Stimulated activated naive CD8-positive, alpha-beta T cell treated with anti-CD3 and anti-CD28 coated beads, Interleukin-15, amount 100 ng/mL, for 72 hours (primary cell): ENCODE measurements at regions not wholly inside any gene's neighbourhood (a gene's known extent, or its start where the extent isn't known, plus 50 kb on each side); places are given as distances from the start of the nearest gene placed in this dataset.

ENCODE experiments used
- ATAC-seq: fragments of 150-1000 bp; cut with Tn5 transposase; 2 replicates; pipeline ENCODE4 v1.10.0; 2021; ENCODE audit warnings: mild to moderate bottlenecking, moderate library complexity
- DNase-seq, 2 donors: peaks; one replicate each; pipeline ENCODE4 v3.0.0; 2021 to 2022
- H3K27ac Mint-ChIP-seq, 2 donors: one replicate each; pipeline ENCODE4 v1.8.0; 2022; ENCODE audit warnings: mild to moderate bottlenecking in 2 of 2, mixed read lengths in 2 of 2, moderate library complexity in 2 of 2
- H3K27me3 Mint-ChIP-seq: one replicate; pipeline ENCODE4 v1.8.0; 2022; ENCODE audit warnings: mixed read lengths
- H3K4me1 Mint-ChIP-seq: one replicate; pipeline ENCODE4 v1.8.0; 2022; ENCODE audit warnings: mild to moderate bottlenecking, mixed read lengths
- H3K4me3 Mint-ChIP-seq, 2 donors: one replicate each; pipeline ENCODE4 v1.8.0; 2022; ENCODE audit warnings: mild to moderate bottlenecking in 2 of 2, mixed read lengths in 2 of 2, moderate library complexity in 1 of 2
- H3K9me3 Mint-ChIP-seq, 2 donors: one replicate each; pipeline ENCODE4 v1.8.0; 2022; ENCODE audit warnings: mixed read lengths in 2 of 2

GRCh38 chr16:47973552-47973951 lies 182.2 kb downstream of the ABCC12 start:
- Mint-ChIP-seq H3K4me1 (no peaks in the 10 kb centered on the region), H3K27ac (no peak overlapping the region), H3K4me3 (no peak overlapping the region), H3K27me3 (peaks cover 10% of the 10 kb centered on the region), H3K9me3 (peaks cover 5 to 12% of the 10 kb centered on the region in 2 donors)
- DNase-seq (no peak), ATAC-seq (no peak)

- H3K4me1 Mint-ChIP-seq: no peaks in the 10 kb centered on the region
- H3K27me3 Mint-ChIP-seq: peaks cover 10% of the 10 kb centered on the region
- H3K27ac Mint-ChIP-seq: no peak overlapping the region
- H3K4me3 Mint-ChIP-seq: no peak overlapping the region
- ATAC-seq (no peak), DNase-seq (no peak)
- H3K9me3 Mint-ChIP-seq: peaks cover 5 to 12% of the 10 kb centered on the region in 2 donors
These were observed 183.4 kb downstream of the ABCC12 start for GRCh38 chr16:47972246-47972985.

- no peak for ATAC-seq
- no peaks in the 10 kb centered on the region for H3K4me1 Mint-ChIP-seq
- H3K9me3 Mint-ChIP-seq: peaks cover 5 to 12% of the 10 kb centered on the region in 2 donors
- no peak for DNase-seq
- H3K4me3 Mint-ChIP-seq: no peak overlapping the region
- no peak overlapping the region for H3K27ac Mint-ChIP-seq
- peaks cover 10% of the 10 kb centered on the region for H3K27me3 Mint-ChIP-seq
These were observed 184.6 kb downstream of the ABCC12 start for GRCh38 chr16:47971225-47971624.

GRCh38 chr16:47970291-47970931 lies 185.4 kb downstream of the ABCC12 start:
- no peak for ATAC-seq
- DNase-seq: no peak
- Mint-ChIP-seq H3K9me3 (peaks cover 5 to 12% of the 10 kb centered on the region in 2 donors), H3K4me1 (no peaks in the 10 kb centered on the region), H3K27me3 (peaks cover 10% of the 10 kb centered on the region), H3K27ac (peak overlapping the region in 1 of 2 donors; percentile 41), H3K4me3 (no peak overlapping the region)

DNA sequence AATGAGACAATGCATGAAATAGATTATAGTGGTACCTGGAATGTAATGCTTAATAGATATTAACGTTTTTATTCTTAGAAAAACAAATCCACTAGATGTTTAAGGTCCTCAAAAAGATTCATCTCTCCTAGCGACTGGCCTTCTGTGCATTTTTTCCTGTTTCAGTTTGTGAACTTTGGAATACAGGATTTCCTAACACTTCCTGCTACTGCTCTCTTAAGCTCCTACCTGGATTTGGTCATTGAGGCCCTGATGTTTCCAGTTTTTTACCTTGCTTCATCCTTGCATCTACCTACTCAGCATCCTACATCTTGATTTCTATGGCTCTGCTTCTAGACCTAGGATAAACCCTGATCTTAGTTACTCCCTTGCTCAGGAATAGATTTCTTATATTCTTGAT lies 188.4 kb downstream of the ABCC12 start:
- Mint-ChIP-seq H3K4me3 (no peak overlapping the region), H3K4me1 (no peaks in the 10 kb centered on the region)
- DNase-seq: no peak

DNA sequence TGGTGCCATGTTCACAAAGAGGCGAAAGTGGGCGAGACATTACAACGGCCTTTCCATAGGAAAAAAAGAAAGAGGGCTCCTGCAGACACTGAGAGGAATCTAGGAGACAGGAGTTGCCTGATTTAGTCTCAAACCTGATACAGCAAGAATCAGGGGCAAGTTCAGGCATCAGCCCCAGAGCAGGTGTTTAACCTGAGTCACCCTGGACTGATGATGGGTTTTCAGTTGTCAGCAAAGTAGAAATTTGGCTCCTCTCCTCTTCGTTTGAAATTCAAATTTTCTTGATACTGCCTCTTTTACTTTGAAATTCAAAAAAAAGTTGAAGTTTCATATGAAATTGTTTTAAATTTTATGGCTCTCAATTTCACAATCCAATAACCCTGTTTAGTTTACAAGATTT lies 189.5 kb downstream of the ABCC12 start:
- H3K9me3 Mint-ChIP-seq: peaks cover 0 to 5% of the 10 kb centered on the region in 2 donors
- ATAC-seq: no peak
- H3K27me3 Mint-ChIP-seq: no peaks in the 10 kb centered on the region

More for the DNA sequence above, 188.4 kb downstream of the ABCC12 start:
- peaks cover under 1% of the 10 kb centered on the region for H3K27me3 Mint-ChIP-seq
- H3K9me3 Mint-ChIP-seq: peaks cover 3 to 5% of the 10 kb centered on the region in 2 donors
- ATAC-seq: no peak
- no peak overlapping the region for H3K27ac Mint-ChIP-seq

GRCh38 chr16:47965439-47965838 lies 190.4 kb downstream of the ABCC12 start:
- Mint-ChIP-seq H3K27ac (no peak overlapping the region), H3K4me1 (no peaks in the 10 kb centered on the region), H3K4me3 (no peak overlapping the region), H3K27me3 (no peaks in the 10 kb centered on the region), H3K9me3 (peaks cover 0 to 3% of the 10 kb centered on the region in 2 donors)
- DNase-seq (no peak), ATAC-seq (no peak)

More for the DNA sequence above, 189.5 kb downstream of the ABCC12 start:
- Mint-ChIP-seq H3K4me1 (no peaks in the 10 kb centered on the region), H3K27ac (no peak overlapping the region), H3K4me3 (no peak overlapping the region)
- DNase-seq: no peak

DNA sequence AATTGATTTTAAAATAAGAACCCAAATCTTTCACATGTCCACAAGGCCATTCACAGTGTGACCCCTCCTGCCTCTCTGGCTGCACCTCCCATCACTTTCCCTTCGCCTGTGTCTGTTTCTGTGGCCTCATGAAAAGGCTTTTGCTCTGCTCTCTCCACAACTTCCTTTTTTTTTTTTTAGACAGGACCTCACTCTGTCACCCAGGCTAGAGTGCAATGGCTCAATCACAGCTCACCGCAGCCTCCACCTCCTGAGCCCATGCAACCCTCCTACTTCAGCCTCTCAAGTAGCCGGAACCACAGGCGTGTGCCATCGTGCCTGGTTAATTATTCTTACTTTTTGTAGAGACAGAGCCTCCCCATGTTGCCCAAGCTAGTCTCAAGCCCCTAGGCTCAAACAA lies 197.1 kb downstream of the ABCC12 start:
- no peaks in the 10 kb centered on the region for H3K4me1 Mint-ChIP-seq
- H3K9me3 Mint-ChIP-seq: no peaks in the 10 kb centered on the region
- H3K27ac Mint-ChIP-seq: no peak overlapping the region

DNA sequence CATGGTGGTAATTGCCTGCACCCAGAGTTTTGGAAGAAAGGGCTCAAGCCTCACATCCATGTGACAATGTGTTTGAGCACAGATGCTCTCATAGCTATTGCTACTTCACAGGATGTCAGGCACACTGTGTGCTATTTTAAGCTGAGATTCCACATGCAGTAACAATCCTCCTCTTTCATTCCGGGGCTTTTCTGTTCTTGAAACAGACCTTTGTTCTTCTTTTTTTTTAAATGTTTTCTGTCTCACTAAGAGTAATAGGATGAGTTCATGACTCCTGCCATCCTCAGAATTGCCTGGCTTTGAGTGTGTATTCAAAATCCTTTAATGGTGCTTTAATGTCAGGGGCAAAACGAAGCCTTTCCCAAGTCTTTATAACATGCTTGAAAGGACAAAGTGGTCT lies 198.9 kb downstream of the ABCC12 start:
- H3K9me3 Mint-ChIP-seq: no peaks in the 10 kb centered on the region
- no peak for ATAC-seq
- DNase-seq: no peak
- H3K27ac Mint-ChIP-seq: no peak overlapping the region
- no peak overlapping the region for H3K4me3 Mint-ChIP-seq
- H3K27me3 Mint-ChIP-seq: no peaks in the 10 kb centered on the region
- no peaks in the 10 kb centered on the region for H3K4me1 Mint-ChIP-seq

More for the DNA sequence above, 197.1 kb downstream of the ABCC12 start:
- H3K4me3 Mint-ChIP-seq: no peak overlapping the region
- no peaks in the 10 kb centered on the region for H3K27me3 Mint-ChIP-seq
- DNase-seq (no peak), ATAC-seq (no peak)

GRCh38 chr16:47949714-47950113 lies 206.1 kb downstream of the ABCC12 start:
- ATAC-seq (no peak), DNase-seq (no peak)
- H3K27ac Mint-ChIP-seq: no peak overlapping the region
- no peak overlapping the region for H3K4me3 Mint-ChIP-seq
- peaks cover 6% of the 10 kb centered on the region for H3K27me3 Mint-ChIP-seq
- H3K9me3 Mint-ChIP-seq: peaks cover 6 to 15% of the 10 kb centered on the region in 2 donors
- no peaks in the 10 kb centered on the region for H3K4me1 Mint-ChIP-seq

DNA sequence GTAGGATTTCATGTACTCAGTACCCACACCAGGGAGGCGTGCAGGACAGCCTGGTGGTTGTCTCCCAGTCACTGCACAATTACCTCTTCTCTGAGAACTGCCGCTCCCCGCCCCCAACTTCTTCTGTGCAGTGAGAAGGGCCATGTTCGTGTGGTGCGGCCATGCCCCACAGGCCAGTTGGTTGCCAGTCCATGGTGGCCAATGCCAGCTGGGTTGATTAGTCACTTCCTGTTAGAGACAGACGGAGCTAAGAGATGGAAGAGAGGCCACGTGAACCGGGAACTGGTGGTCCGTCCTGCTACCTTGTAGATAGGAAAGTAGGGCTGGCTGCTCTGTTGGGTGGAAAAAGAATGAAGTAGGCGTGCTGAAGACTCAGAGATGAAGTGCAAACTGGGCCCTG lies 206.5 kb downstream of the ABCC12 start:
- Mint-ChIP-seq H3K9me3 (peaks cover 6 to 15% of the 10 kb centered on the region in 2 donors), H3K27me3 (peaks cover 10% of the 10 kb centered on the region), H3K4me3 (no peak overlapping the region), H3K27ac (no peak overlapping the region), H3K4me1 (no peaks in the 10 kb centered on the region)
- ATAC-seq (no peak), DNase-seq (no peak)

DNA sequence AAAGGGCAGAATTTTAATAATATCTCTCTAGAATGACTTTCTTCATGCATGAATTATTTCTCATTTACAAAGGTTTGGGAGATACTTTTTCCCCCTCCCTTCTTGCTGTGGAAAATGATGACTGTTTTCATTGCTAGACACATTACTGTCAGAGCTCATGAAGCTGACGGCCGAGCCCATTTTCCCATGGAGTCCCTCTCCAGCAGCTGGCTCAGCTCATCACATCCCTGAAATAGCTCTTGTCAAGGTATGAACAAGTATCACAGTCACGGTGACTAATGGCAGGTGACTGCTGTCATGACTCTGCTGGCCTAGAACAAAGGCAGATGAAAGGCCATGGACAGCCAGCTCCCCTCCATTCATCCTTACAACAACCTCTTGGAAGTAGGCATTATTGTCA lies 208.1 kb downstream of the ABCC12 start:
- Mint-ChIP-seq H3K27me3 (peaks cover 16% of the 10 kb centered on the region), H3K4me1 (no peaks in the 10 kb centered on the region), H3K9me3 (peaks cover 6 to 15% of the 10 kb centered on the region in 2 donors), H3K27ac (no peak overlapping the region), H3K4me3 (no peak overlapping the region)
- no peak for ATAC-seq
- no peak for DNase-seq

- H3K4me3 Mint-ChIP-seq: no peak overlapping the region
- no peak overlapping the region for H3K27ac Mint-ChIP-seq
- DNase-seq (no peak), ATAC-seq (no peak)
- peaks cover 20% of the 10 kb centered on the region for H3K27me3 Mint-ChIP-seq
- no peaks in the 10 kb centered on the region for H3K4me1 Mint-ChIP-seq
- H3K9me3 Mint-ChIP-seq: peaks cover 0 to 9% of the 10 kb centered on the region in 2 donors
These were observed 209.7 kb downstream of the ABCC12 start for GRCh38 chr16:47946092-47946491.

- no peak for DNase-seq
- H3K27ac Mint-ChIP-seq: no peak overlapping the region
- no peak for ATAC-seq
- peaks cover 0 to 6% of the 10 kb centered on the region in 2 donors for H3K9me3 Mint-ChIP-seq
- H3K27me3 Mint-ChIP-seq: peaks cover 35% of the 10 kb centered on the region
- no peaks in the 10 kb centered on the region for H3K4me1 Mint-ChIP-seq
- H3K4me3 Mint-ChIP-seq: no peak overlapping the region
These were observed 211.2 kb downstream of the ABCC12 start for GRCh38 chr16:47944589-47944988.

DNA sequence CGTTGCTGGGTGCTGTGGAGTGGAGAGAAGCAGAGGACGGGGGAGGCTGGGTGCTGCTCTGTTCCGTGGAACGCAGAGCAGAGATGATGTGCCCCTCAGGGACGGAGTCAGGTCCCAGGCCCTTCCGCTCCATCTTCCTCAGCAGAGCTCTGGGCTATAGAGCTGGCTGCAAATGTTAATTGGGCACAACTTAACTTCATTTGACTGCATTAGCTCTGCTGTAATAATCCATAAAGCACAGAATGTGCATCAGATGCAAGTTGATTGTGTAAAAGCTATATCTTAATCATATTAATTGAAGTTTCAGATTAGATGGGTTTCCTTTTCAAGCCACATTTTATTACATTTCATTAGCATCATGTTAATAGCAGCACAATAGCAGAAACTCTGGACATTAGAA lies 212.6 kb downstream of the ABCC12 start:
- Mint-ChIP-seq H3K4me3 (no peak overlapping the region), H3K4me1 (no peaks in the 10 kb centered on the region), H3K27ac (no peak overlapping the region), H3K9me3 (no peaks in the 10 kb centered on the region), H3K27me3 (peaks cover 36% of the 10 kb centered on the region)
- ATAC-seq (no peak), DNase-seq (no peak)

- Mint-ChIP-seq H3K9me3 (no peaks in the 10 kb centered on the region), H3K4me1 (no peaks in the 10 kb centered on the region), H3K27me3 (peaks cover 30% of the 10 kb centered on the region), H3K4me3 (no peak overlapping the region), H3K27ac (no peak overlapping the region)
- ATAC-seq (no peak), DNase-seq (no peak)
These were observed 215.3 kb downstream of the ABCC12 start for GRCh38 chr16:47940466-47940865.
